Amniotic epithelial cell (primary cell): ENCODE measurements at regions not wholly inside any gene's neighbourhood (a gene's known extent, or its start where the extent isn't known, plus 50 kb on each side); places are given as distances from the start of the nearest gene placed in this dataset.
"Not testable (repeated sequence)": the region's sequence is repeated elsewhere in the genome, so short reads cannot be mapped to it uniquely, and the experiment has no call there.

Experiments used
- DNase-seq: peaks from one replicate; pipeline ENCODE4 v3.0.0-alpha.2; 2010; ENCODE audit warnings: low read depth

GRCh38 chr17:77341069-77341541, 200.3 kb downstream of the SEC14L1 start:
- DNase-seq: no peak

- not testable (repeated sequence) for DNase-seq
Measured at GRCh38 chr17:77342656-77342990, 201.9 kb downstream of the SEC14L1 start.

- DNase-seq: no peak
Measured at GRCh38 chr17:77343031-77343800, 202.4 kb downstream of the SEC14L1 start.

- DNase-seq: no peak
Measured at GRCh38 chr17:77344038-77344437, 203.3 kb downstream of the SEC14L1 start.

GRCh38 chr17:77345260-77345910, 204.6 kb downstream of the SEC14L1 start:
- DNase-seq: no peak

- DNase-seq: no peak
Measured at GRCh38 chr17:77346765-77347164, 206.0 kb downstream of the SEC14L1 start.

GRCh38 chr17:77347544-77347943, 206.8 kb downstream of the SEC14L1 start:
- DNase-seq: no peak

- DNase-seq: peak; percentile 86
Measured at GRCh38 chr17:77349976-77350830, 209.4 kb downstream of the SEC14L1 start.

GRCh38 chr17:77352441-77352840, 211.7 kb downstream of the SEC14L1 start:
- DNase-seq: no peak

- no peak for DNase-seq
Measured at GRCh38 chr17:77352996-77353395, 212.2 kb downstream of the SEC14L1 start.

GRCh38 chr17:77353684-77354419, 213.1 kb downstream of the SEC14L1 start:
- no peak for DNase-seq

- DNase-seq: no peak
Measured at GRCh38 chr17:77354420-77354669, 213.6 kb downstream of the SEC14L1 start.

GRCh38 chr17:77354670-77355455, 214.1 kb downstream of the SEC14L1 start:
- DNase-seq: peak; percentile 93

- no peak for DNase-seq
Measured at GRCh38 chr17:77356109-77356689, 215.4 kb downstream of the SEC14L1 start.

- DNase-seq: no peak
Measured at GRCh38 chr17:77356690-77357201, 216.0 kb downstream of the SEC14L1 start.

GRCh38 chr17:77358801-77359200, 218.0 kb downstream of the SEC14L1 start:
- no peak for DNase-seq

GRCh38 chr17:77359236-77359635, 218.5 kb downstream of the SEC14L1 start:
- no peak for DNase-seq

- DNase-seq: no peak
Measured at GRCh38 chr17:77361986-77362620, 221.3 kb downstream of the SEC14L1 start.

- peak; percentile 54 for DNase-seq
Measured at GRCh38 chr17:77363821-77364361, 223.1 kb downstream of the SEC14L1 start.

- no peak for DNase-seq
Measured at GRCh38 chr17:77364381-77364911, 223.7 kb downstream of the SEC14L1 start.
